H1 (cell line): ENCODE measurements at regions not wholly inside any gene's neighbourhood (a gene's known extent, or its start where the extent isn't known, plus 50 kb on each side); places are given as distances from the start of the nearest gene placed in this dataset.

Source experiments
- CTCF ChIA-PET: fragments of 300-600 bp; sonication (Branson Sonifier 250); formaldehyde crosslinking; loops from one replicate; lab custom pipeline; 2021; ENCODE audit not compliant: partially characterized antibody; lab: Charles Lee
- POLR2A ChIA-PET: fragments of 300-600 bp; sonication (Branson Sonifier 250); formaldehyde crosslinking; loops from one replicate; lab custom pipeline; 2021; ENCODE audit warnings: inconsistent platforms; ENCODE audit not compliant: partially characterized antibody; lab: Charles Lee
- DNase-seq, 2 experiments: peaks; one replicate each; pipeline versions ENCODE4 v3.0.0 to v3.0.0-alpha.2; 2010 to 2022; ENCODE audit warnings: low spot score in 2 of 2, low read depth in 1 of 2, mixed read lengths in 1 of 2
- FAIRE-seq: peaks from 2 replicates; lab custom pipeline; 2011; peaks lifted over from hg19 to GRCh38; lab: Jason Lieb, UNC
- H2AFZ ChIP-seq: 2 replicates; pipeline ENCODE4 v1.8.1; 2012; ENCODE audit warnings: low read length, inconsistent platforms
- H2AK5ac ChIP-seq: 2 replicates; pipeline ENCODE4 v1.6.1; 2013; ENCODE audit warnings: low read depth, low read length
- H2BK120ac ChIP-seq: replicated peaks from 2 replicates; pipeline ENCODE3; 2013; ENCODE audit warnings: low read depth, low read length, inconsistent platforms
- H2BK12ac ChIP-seq: 2 replicates; pipeline ENCODE4 v1.6.1; 2013; ENCODE audit warnings: low read depth, low read length
- H2BK15ac ChIP-seq: 2 replicates; pipeline ENCODE4 v1.6.1; 2013; ENCODE audit warnings: low read length
- H2BK20ac ChIP-seq: 2 replicates; pipeline ENCODE4 v1.6.1; 2013; ENCODE audit warnings: low read length
- H2BK5ac ChIP-seq: 2 replicates; pipeline ENCODE4 v1.6.1; 2013; ENCODE audit warnings: low read depth, low read length
- H3K14ac ChIP-seq: 2 replicates; pipeline ENCODE4 v1.6.1; 2013; ENCODE audit warnings: inconsistent platforms; ENCODE audit not compliant: insufficient read length
- H3K18ac ChIP-seq: 2 replicates; pipeline ENCODE4 v1.6.1; 2013; ENCODE audit warnings: low read length; ENCODE audit errors: extremely low read depth
- H3K23ac ChIP-seq: 2 replicates; pipeline ENCODE4 v1.6.1; 2013; ENCODE audit warnings: inconsistent platforms; ENCODE audit not compliant: insufficient read length
- H3K23me2 ChIP-seq: 2 replicates; pipeline ENCODE4 v1.6.1; 2013; ENCODE audit warnings: low read depth, low read length
- H3K27ac ChIP-seq: 2 replicates; pipeline ENCODE4 v1.6.1; 2011; ENCODE audit warnings: low read depth, low read length, inconsistent platforms
- H3K27me3 ChIP-seq, 4 experiments: replicated peaks in 1 of 4; 1 replicate in 1 of 4; 2 replicates in 3 of 4; pipeline versions ENCODE4 v1.6.1 to v1.8.1; 2011 to 2013; ENCODE audit warnings: low read length in 3 of 4, mild to moderate bottlenecking in 3 of 4, inconsistent platforms in 2 of 4, mixed read lengths in 2 of 4, moderate library complexity in 1 of 4; ENCODE audit not compliant: control insufficient read depth in 3 of 4, insufficient read depth in 3 of 4; ENCODE audit errors: extremely low read depth in 1 of 4
- H3K36me3 ChIP-seq, 4 experiments: 2 replicates each; pipeline versions ENCODE4 v1.6.1 to v1.8.1; 2011 to 2013; ENCODE audit warnings: mild to moderate bottlenecking in 4 of 4, low read length in 3 of 4, moderate library complexity in 2 of 4, control low read depth in 1 of 4, inconsistent platforms in 1 of 4; ENCODE audit not compliant: insufficient read depth in 4 of 4, control insufficient read depth in 2 of 4
- H3K4ac ChIP-seq: replicated peaks from 2 replicates; pipeline ENCODE3; 2013; ENCODE audit warnings: low read length, low read depth, mixed read lengths, inconsistent platforms; ENCODE audit not compliant: insufficient read length
- H3K4me1 ChIP-seq, 4 experiments: replicated peaks in 1 of 4; 1 replicate in 1 of 4; 2 replicates in 3 of 4; pipeline versions ENCODE4 v1.6.1 to v1.8.1; 2011 to 2013; ENCODE audit warnings: low read length in 3 of 4, inconsistent platforms in 2 of 4, mixed read lengths in 1 of 4; ENCODE audit not compliant: insufficient read depth in 4 of 4, control insufficient read depth in 3 of 4
- H3K4me2 ChIP-seq, 2 experiments: 2 replicates each; pipeline versions ENCODE4 v1.6.1 to v1.8.1; 2011 to 2013; ENCODE audit warnings: low read depth in 2 of 2, low read length in 2 of 2, control low read depth in 1 of 2, inconsistent platforms in 1 of 2, mild to moderate bottlenecking in 1 of 2; ENCODE audit not compliant: insufficient read depth in 1 of 2
- H3K4me3 ChIP-seq, 4 experiments: fragments of 200-600, 300-600 bp in 1 of 4; sonication (generic), shearing (Covaris generic), sonication (Bioruptor Twin) in 1 of 4; 2 replicates each; pipeline versions ENCODE4 v1.5.1 to v1.8.1; 2011 to 2016; ENCODE audit warnings: low read length in 4 of 4, low read depth in 3 of 4, control low read depth in 2 of 4, inconsistent platforms in 2 of 4, mild to moderate bottlenecking in 2 of 4, mixed read lengths in 1 of 4, moderate library complexity in 1 of 4; ENCODE audit not compliant: insufficient read depth in 2 of 4; ENCODE audit errors: extremely low read depth in 1 of 4
- H3K56ac ChIP-seq: replicated peaks from 2 replicates; pipeline ENCODE3; 2013; ENCODE audit warnings: low read depth, mild to moderate bottlenecking, mixed read lengths, low read length, inconsistent platforms; ENCODE audit not compliant: insufficient read length
- H3K79me1 ChIP-seq: 2 replicates; pipeline ENCODE4 v1.6.1; 2013; ENCODE audit warnings: low read depth, low read length, control low read depth
- H3K79me2 ChIP-seq, 2 experiments: 2 replicates each; pipeline versions ENCODE4 v1.6.1 to v1.8.1; 2012 to 2013; ENCODE audit warnings: low read length in 2 of 2, mild to moderate bottlenecking in 2 of 2, inconsistent platforms in 1 of 2; ENCODE audit not compliant: insufficient read depth in 2 of 2, control insufficient read depth in 1 of 2
- H3K9ac ChIP-seq, 4 experiments: replicated peaks in 1 of 4; 1 replicate in 1 of 4; 2 replicates in 3 of 4; pipeline versions ENCODE4 v1.6.1 to v1.8.1; 2011 to 2013; ENCODE audit warnings: low read depth in 3 of 4, low read length in 3 of 4, control low read depth in 2 of 4, mild to moderate bottlenecking in 2 of 4, moderate library complexity in 2 of 4, inconsistent platforms in 1 of 4; ENCODE audit errors: extremely low read depth in 1 of 4
- H3K9me3 ChIP-seq, 2 experiments: 2 replicates each; pipeline versions ENCODE4 v1.6.1 to v1.8.1; 2012 to 2013; ENCODE audit warnings: mild to moderate bottlenecking in 2 of 2, moderate library complexity in 2 of 2, control low read depth in 1 of 2, inconsistent platforms in 1 of 2, low read depth in 1 of 2, low read length in 1 of 2, mixed read lengths in 1 of 2; ENCODE audit not compliant: insufficient read depth in 2 of 2
- H4K20me1 ChIP-seq, 2 experiments: replicated peaks in 1 of 2; 2 replicates each; pipeline versions ENCODE3 to v1.8.1; 2011 to 2013; ENCODE audit warnings: inconsistent platforms in 2 of 2, low read length in 2 of 2, mild to moderate bottlenecking in 1 of 2; ENCODE audit not compliant: insufficient read depth in 2 of 2, control insufficient read depth in 1 of 2
- H4K5ac ChIP-seq: 2 replicates; pipeline ENCODE4 v1.6.1; 2013; ENCODE audit warnings: low read length, low read depth, mixed read lengths, inconsistent platforms; ENCODE audit not compliant: insufficient read length
- H4K8ac ChIP-seq: 2 replicates; pipeline ENCODE4 v1.8.0; 2013; ENCODE audit warnings: mild to moderate bottlenecking, moderate library complexity, low read length, inconsistent platforms; ENCODE audit not compliant: insufficient read depth; ENCODE audit errors: extremely low read depth
- H4K91ac ChIP-seq: replicated peaks from 2 replicates; pipeline ENCODE3; 2013; ENCODE audit warnings: low read length, mixed read lengths, inconsistent platforms; ENCODE audit not compliant: insufficient read length
- ATF2 ChIP-seq: IDR thresholded peaks from 2 replicates; pipeline ENCODE4 v1.6.1; 2012; ENCODE audit warnings: low read length, inconsistent platforms
- BRCA1 ChIP-seq: IDR thresholded peaks from 2 replicates; pipeline ENCODE4 v1.6.1; 2012; ENCODE audit warnings: low read depth, low read length, improper control_type of control experiment
- CBX5 ChIP-seq: fragments of 300-800, 300-1000 bp; sonication (generic); IDR thresholded peaks from 2 replicates; pipeline ENCODE4 v1.7.1; 2016; ENCODE audit warnings: antibody characterized with exemption, low read length, low read depth
- CBX8 ChIP-seq: fragments of 300-800, 300-1000 bp; sonication (generic); IDR thresholded peaks from 2 replicates; pipeline ENCODE4 v1.7.1; 2016; ENCODE audit warnings: low read depth, low read length, borderline replicate concordance
- CREB1 ChIP-seq: IDR thresholded peaks from 2 replicates; pipeline ENCODE4 v1.6.1; 2012; ENCODE audit warnings: inconsistent platforms
- EP300 ChIP-seq, 2 experiments: IDR thresholded peaks; 1 replicate in 1 of 2; 2 replicates in 1 of 2; pipeline ENCODE4 v1.6.1; 2011 to 2012; ENCODE audit warnings: low read depth in 2 of 2, low read length in 2 of 2, mild to moderate bottlenecking in 2 of 2, borderline replicate concordance in 1 of 2, inconsistent platforms in 1 of 2, moderate library complexity in 1 of 2
- EZH2 ChIP-seq: fragments of 200-600 bp; sonication (generic); IDR thresholded peaks from 2 replicates; pipeline ENCODE4 v1.7.1; 2012; ENCODE audit warnings: low read depth, mild to moderate bottlenecking, moderate library complexity, low read length, inconsistent platforms; ENCODE audit not compliant: severe bottlenecking
- JUND ChIP-seq: IDR thresholded peaks from 2 replicates; pipeline ENCODE4 v1.6.1; 2011; ENCODE audit warnings: mild to moderate bottlenecking, improper control_type of control experiment, low read length
- KDM1A ChIP-seq: fragments of 200-600, 300-600 bp; sonication (generic); IDR thresholded peaks from 2 replicates; pipeline ENCODE4 v1.7.1; 2016; ENCODE audit warnings: mild to moderate bottlenecking, low read length, borderline replicate concordance
- POU5F1 ChIP-seq: IDR thresholded peaks from 2 replicates; pipeline ENCODE4 v1.6.1; 2011; ENCODE audit warnings: low read depth, mild to moderate bottlenecking, low read length, moderate library complexity
- SIRT6 ChIP-seq: IDR thresholded peaks from one replicate; pipeline ENCODE4 v1.7.1; 2012; ENCODE audit warnings: low read length, inconsistent platforms
- SIX5 ChIP-seq: IDR thresholded peaks from 2 replicates; pipeline ENCODE4 v1.6.1; 2011; ENCODE audit warnings: mild to moderate bottlenecking, low read depth, low read length
- SP1 ChIP-seq: IDR thresholded peaks from 2 replicates; pipeline ENCODE4 v1.6.1; 2011; ENCODE audit warnings: low read depth, low read length
- SP4 ChIP-seq: IDR thresholded peaks from 2 replicates; pipeline ENCODE4 v1.6.1; 2012; ENCODE audit warnings: low read length, inconsistent platforms
- TEAD4 ChIP-seq: IDR thresholded peaks from 2 replicates; pipeline ENCODE4 v1.6.1; 2012; ENCODE audit warnings: low read depth, low read length, inconsistent platforms, mixed read lengths
- WGBS, 2 experiments: shearing (Covaris generic) in 1 of 2; methylation state at CpG; one replicate each; pipeline versions ENCODE4 v1.1.6 to v1.1.7; 2013 to 2015; ENCODE audit warnings: low lambda C conversion rate in 2 of 2, mixed read lengths in 2 of 2, inconsistent platforms in 1 of 2, low coverage in 1 of 2, missing lambda C conversion rate in 1 of 2; ENCODE audit not compliant: insufficient replicate concordance in 2 of 2, insufficient coverage in 1 of 2, insufficient read length in 1 of 2; ENCODE audit errors: extremely low coverage in 1 of 2, missing lambda C conversion rate in 1 of 2; 5-methylcytosine and 5-hydroxymethylcytosine counted together

- H3K79me2 ChIP-seq = no peaks in the 10 kb centered on the region
- no peak overlapping the region for H4K91ac ChIP-seq
- H4K20me1 ChIP-seq = no peaks in the 10 kb centered on the region
- DNase-seq (no peak), FAIRE-seq (no peak)
- no peak overlapping the region for H3K14ac ChIP-seq
- no peak overlapping the region for H3K4me3 ChIP-seq
- H2BK120ac ChIP-seq = no peak overlapping the region
- no peak overlapping the region for H2BK5ac ChIP-seq
- no peak overlapping the region for H4K5ac ChIP-seq
- no peak overlapping the region for H3K56ac ChIP-seq
- no peaks in the 10 kb centered on the region for H3K36me3 ChIP-seq
- no peaks in the 10 kb centered on the region for H3K4me1 ChIP-seq
- no peak overlapping the region for H2AFZ ChIP-seq
- no peak overlapping the region for H2BK20ac ChIP-seq
- H3K4me2 ChIP-seq = no peak overlapping the region
- H3K79me1 ChIP-seq = no peaks in the 10 kb centered on the region
- H3K9me3 ChIP-seq = no peaks in the 10 kb centered on the region
- ChIA-PET CTCF (no interaction called here), POLR2A (no interaction called here)
- H3K23ac ChIP-seq = no peak overlapping the region
- no peak overlapping the region for H3K18ac ChIP-seq
- no peak overlapping the region for H3K27ac ChIP-seq
- H3K23me2 ChIP-seq = no peaks in the 10 kb centered on the region
- H2BK12ac ChIP-seq = no peak overlapping the region
- 46% methylated on average over 2 of the region's 2 CpGs; no CpG with 5 or more reads in 1 of the 2 experiments for WGBS, 2 experiments
- no peak overlapping the region for H4K8ac ChIP-seq
- no peak overlapping the region for H2AK5ac ChIP-seq
- no peak overlapping the region for H3K9ac ChIP-seq
- no peak overlapping the region for H2BK15ac ChIP-seq
- no peaks in the 10 kb centered on the region for H3K27me3 ChIP-seq
- no peak overlapping the region for H3K4ac ChIP-seq
- TF ChIP-seq SIRT6 = no peak
- TF ChIP-seq JUND = no peak
- TF ChIP-seq SP1 = no peak
- no peak for TF ChIP-seq BRCA1
- TF ChIP-seq SIX5 = no peak
- no peak for TF ChIP-seq EP300 (IDR thresholded peaks at IDR 0.05; ENCODE audit: borderline replicate concordance in 1 of 2, low read depth in 2 of 2, low read length in 2 of 2)
- no peak for TF ChIP-seq SP4
- no peak for TF ChIP-seq TEAD4
- no peak for TF ChIP-seq EZH2
- no peak for TF ChIP-seq CBX8
- TF ChIP-seq ATF2 = no peak
- no peak for TF ChIP-seq KDM1A
- TF ChIP-seq POU5F1 = no peak
- TF ChIP-seq CREB1 = no peak
- no peak for TF ChIP-seq CBX5
These were observed 1099.0 kb upstream of the LRRTM1 start for GRCh38 chr2:81403508-81403907.
